GF-D8 (cell line): ENCODE measurements at regions not wholly inside any gene's neighbourhood (a gene's known extent, or its start where the extent isn't known, plus 50 kb on each side); places are given as distances from the start of the nearest gene placed in this dataset.
"Not testable (repeated sequence)": the region's sequence is repeated elsewhere in the genome, so short reads cannot be mapped to it uniquely, and the experiment has no call there.

Experiments
- DNase-seq: peaks from one replicate; lab custom pipeline; 2025; lab: John Stamatoyannopoulos, UW

- DNase-seq, result no peak
Observed at GRCh38 chr10:93221171-93221496, 147.4 kb downstream of the CYP26A1 start.

GRCh38 chr10:93221521-93221920, 147.8 kb downstream of the CYP26A1 start:
- DNase-seq, result no peak

- no peak for DNase-seq
Observed at GRCh38 chr10:93222211-93222754, 148.6 kb downstream of the CYP26A1 start.

GRCh38 chr10:93222876-93223275, 149.2 kb downstream of the CYP26A1 start:
- no peak for DNase-seq

- no peak for DNase-seq
Observed at GRCh38 chr10:93223336-93223735, 149.6 kb downstream of the CYP26A1 start.

GRCh38 chr10:93224005-93224779, 150.5 kb downstream of the CYP26A1 start:
- DNase-seq, result no peak

- no peak for DNase-seq
Observed at GRCh38 chr10:93225938-93226337, 152.2 kb downstream of the CYP26A1 start.

- no peak for DNase-seq
Observed at GRCh38 chr10:93226619-93227018, 152.9 kb downstream of the CYP26A1 start.

GRCh38 chr10:93230596-93230995, 156.9 kb downstream of the CYP26A1 start:
- DNase-seq, result not testable (repeated sequence)

GRCh38 chr10:93232159-93232558, 158.5 kb downstream of the CYP26A1 start:
- not testable (repeated sequence) for DNase-seq

- not testable (repeated sequence) for DNase-seq
Observed at GRCh38 chr10:93234940-93235339, 161.2 kb downstream of the CYP26A1 start.

- no peak for DNase-seq
Observed at GRCh38 chr10:93235686-93236085, 162.0 kb downstream of the CYP26A1 start.

GRCh38 chr10:93236393-93237040, 162.8 kb downstream of the CYP26A1 start:
- DNase-seq, result no peak

GRCh38 chr10:93245147-93245546, 171.5 kb downstream of the CYP26A1 start:
- DNase-seq, result no peak

- no peak for DNase-seq
Observed at GRCh38 chr10:93245779-93246178, 172.1 kb downstream of the CYP26A1 start.

GRCh38 chr10:93248583-93249227, 175.0 kb downstream of the CYP26A1 start:
- DNase-seq, result no peak

GRCh38 chr10:93250010-93250409, 176.3 kb downstream of the CYP26A1 start:
- DNase-seq, result no peak

GRCh38 chr10:93254180-93254853, 180.6 kb downstream of the CYP26A1 start:
- no peak for DNase-seq

- no peak for DNase-seq
Observed at GRCh38 chr10:93255546-93255945, 181.9 kb downstream of the CYP26A1 start.
